ENCODE measurements at regions not wholly inside any gene's neighbourhood (a gene's known extent, or its start where the extent isn't known, plus 50 kb on each side); places are given as distances from the start of the nearest gene placed in this dataset.

- TF ChIP-seq, protein P1, sequence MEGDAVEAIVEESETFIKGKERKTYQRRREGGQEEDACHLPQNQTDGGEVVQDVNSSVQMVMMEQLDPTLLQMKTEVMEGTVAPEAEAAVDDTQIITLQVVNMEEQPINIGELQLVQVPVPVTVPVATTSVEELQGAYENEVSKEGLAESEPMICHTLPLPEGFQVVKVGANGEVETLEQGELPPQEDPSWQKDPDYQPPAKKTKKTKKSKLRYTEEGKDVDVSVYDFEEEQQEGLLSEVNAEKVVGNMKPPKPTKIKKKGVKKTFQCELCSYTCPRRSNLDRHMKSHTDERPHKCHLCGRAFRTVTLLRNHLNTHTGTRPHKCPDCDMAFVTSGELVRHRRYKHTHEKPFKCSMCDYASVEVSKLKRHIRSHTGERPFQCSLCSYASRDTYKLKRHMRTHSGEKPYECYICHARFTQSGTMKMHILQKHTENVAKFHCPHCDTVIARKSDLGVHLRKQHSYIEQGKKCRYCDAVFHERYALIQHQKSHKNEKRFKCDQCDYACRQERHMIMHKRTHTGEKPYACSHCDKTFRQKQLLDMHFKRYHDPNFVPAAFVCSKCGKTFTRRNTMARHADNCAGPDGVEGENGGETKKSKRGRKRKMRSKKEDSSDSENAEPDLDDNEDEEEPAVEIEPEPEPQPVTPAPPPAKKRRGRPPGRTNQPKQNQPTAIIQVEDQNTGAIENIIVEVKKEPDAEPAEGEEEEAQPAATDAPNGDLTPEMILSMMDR (IDR thresholded peaks at IDR 0.05) = no peak
- no peak for TF ChIP-seq POLR2A (IDR thresholded peaks at IDR 0.05)
Observed at GRCh38 chr3:139839659-139840058, 95.3 kb upstream of the CLSTN2 start.
